HG03064 (cell line): ENCODE measurements at regions not wholly inside any gene's neighbourhood (a gene's known extent, or its start where the extent isn't known, plus 50 kb on each side); places are given as distances from the start of the nearest gene placed in this dataset.
"Not testable (repeated sequence)": the region's sequence is repeated elsewhere in the genome, so short reads cannot be mapped to it uniquely, and the experiment has no call there.

ENCODE experiments used
- ATAC-seq: cut with Tn5 transposase; IDR thresholded peaks from one replicate; pipeline ENCODE4 v1.9.1; 2021; ENCODE audit warnings: low read depth; ENCODE audit not compliant: unreplicated experiment

GRCh38 chr2:186164325-186164724 lies 321.7 kb upstream of the ZC3H15 start:
- ATAC-seq: no peak

GRCh38 chr2:186170693-186171092 lies 315.4 kb upstream of the ZC3H15 start:
- no peak for ATAC-seq

- ATAC-seq: no peak
These were observed 304.4 kb upstream of the ZC3H15 start for GRCh38 chr2:186181625-186182024.

- not testable (repeated sequence) for ATAC-seq
These were observed 303.7 kb upstream of the ZC3H15 start for GRCh38 chr2:186182366-186182765.

- no peak for ATAC-seq
These were observed 302.7 kb upstream of the ZC3H15 start for GRCh38 chr2:186183406-186183805.

- no peak for ATAC-seq
These were observed 298.2 kb upstream of the ZC3H15 start for GRCh38 chr2:186187854-186188253.

GRCh38 chr2:186189816-186190215 lies 296.2 kb upstream of the ZC3H15 start:
- ATAC-seq: no peak

- no peak for ATAC-seq
These were observed 290.4 kb upstream of the ZC3H15 start for GRCh38 chr2:186195696-186196095.

- ATAC-seq: no peak
These were observed 288.1 kb upstream of the ZC3H15 start for GRCh38 chr2:186197955-186198354.

GRCh38 chr2:186199029-186199428 lies 287.0 kb upstream of the ZC3H15 start:
- no peak for ATAC-seq

GRCh38 chr2:186201371-186201770 lies 284.7 kb upstream of the ZC3H15 start:
- ATAC-seq: no peak

- no peak for ATAC-seq
These were observed 280.7 kb upstream of the ZC3H15 start for GRCh38 chr2:186205254-186205911.

GRCh38 chr2:186209532-186209931 lies 276.5 kb upstream of the ZC3H15 start:
- no peak for ATAC-seq

- no peak for ATAC-seq
These were observed 265.7 kb upstream of the ZC3H15 start for GRCh38 chr2:186220409-186220808.

GRCh38 chr2:186229265-186229664 lies 256.8 kb upstream of the ZC3H15 start:
- ATAC-seq: no peak

- ATAC-seq: no peak
These were observed 244.2 kb upstream of the ZC3H15 start for GRCh38 chr2:186241874-186242273.

GRCh38 chr2:186254759-186255158 lies 231.3 kb upstream of the ZC3H15 start:
- no peak for ATAC-seq

- no peak for ATAC-seq
These were observed 230.2 kb upstream of the ZC3H15 start for GRCh38 chr2:186255823-186256222.

- ATAC-seq: no peak
These were observed 229.5 kb upstream of the ZC3H15 start for GRCh38 chr2:186256540-186256939.

GRCh38 chr2:186263673-186264250 lies 222.3 kb upstream of the ZC3H15 start:
- no peak for ATAC-seq

- no peak for ATAC-seq
These were observed 216.5 kb upstream of the ZC3H15 start for GRCh38 chr2:186269536-186269935.

GRCh38 chr2:186273953-186274352 lies 212.1 kb upstream of the ZC3H15 start:
- ATAC-seq: no peak
